HK-2 (cell line): ENCODE measurements at regions not wholly inside any gene's neighbourhood (a gene's known extent, or its start where the extent isn't known, plus 50 kb on each side); places are given as distances from the start of the nearest gene placed in this dataset.

Experiments used
- DNase-seq: peaks from one replicate; pipeline ENCODE4 v3.0.0-alpha.2; 2018; ENCODE audit not compliant: unreplicated experiment

- DNase-seq = no peak
Measured at GRCh38 chr16:51801635-51802034, 650.6 kb upstream of the SALL1 start.

- DNase-seq = no peak
Measured at GRCh38 chr16:51797669-51798259, 646.7 kb upstream of the SALL1 start.

- no peak for DNase-seq
Measured at GRCh38 chr16:51779240-51779639, 628.2 kb upstream of the SALL1 start.

- no peak for DNase-seq
Measured at GRCh38 chr16:51773071-51773890, 622.2 kb upstream of the SALL1 start.

- no peak for DNase-seq
Measured at GRCh38 chr16:51766739-51767138, 615.7 kb upstream of the SALL1 start.

- DNase-seq = no peak
Measured at GRCh38 chr16:51763072-51763661, 612.1 kb upstream of the SALL1 start.

- peak; percentile 81 for DNase-seq
Measured at GRCh38 chr16:51762081-51762996, 611.3 kb upstream of the SALL1 start.

- no peak for DNase-seq
Measured at GRCh38 chr16:51761001-51761400, 609.9 kb upstream of the SALL1 start.

- no peak for DNase-seq
Measured at GRCh38 chr16:51759999-51760398, 608.9 kb upstream of the SALL1 start.

GRCh38 chr16:51759329-51759728 is 608.3 kb upstream of the SALL1 start:
- no peak for DNase-seq

GRCh38 chr16:51757921-51758479 is 606.9 kb upstream of the SALL1 start:
- no peak for DNase-seq

GRCh38 chr16:51757505-51757904 is 606.4 kb upstream of the SALL1 start:
- no peak for DNase-seq

GRCh38 chr16:51757124-51757470 is 606.0 kb upstream of the SALL1 start:
- no peak for DNase-seq

GRCh38 chr16:51756447-51757123 is 605.5 kb upstream of the SALL1 start:
- no peak for DNase-seq

GRCh38 chr16:51755577-51756355 is 604.7 kb upstream of the SALL1 start:
- no peak for DNase-seq

- DNase-seq = no peak
Measured at GRCh38 chr16:51755039-51755501, 604.0 kb upstream of the SALL1 start.

GRCh38 chr16:51753467-51754127 is 602.5 kb upstream of the SALL1 start:
- DNase-seq = no peak

GRCh38 chr16:51752438-51752995 is 601.4 kb upstream of the SALL1 start:
- DNase-seq = no peak

- no peak for DNase-seq
Measured at GRCh38 chr16:51747329-51747728, 596.3 kb upstream of the SALL1 start.
